ENCODE measurements at regions not wholly inside any gene's neighbourhood (a gene's known extent, or its start where the extent isn't known, plus 50 kb on each side); places are given as distances from the start of the nearest gene placed in this dataset.
"Not testable (repeated sequence)": the region's sequence is repeated elsewhere in the genome, so short reads cannot be mapped to it uniquely, and the experiment has no call there.

- Mint-ChIP-seq H3K27me3 (peaks cover 4% of the 10 kb centered on the region), H3K4me1 (no peaks in the 10 kb centered on the region), H3K9me3 (peaks cover 5% of the 10 kb centered on the region), H3K36me3 (no peaks in the 10 kb centered on the region), H3K27ac (no peak overlapping the region), H3K4me3 (no peak overlapping the region)
These were observed 272.6 kb downstream of the MATN1 start for GRCh38 chr1:30450818-30451233.

DNA sequence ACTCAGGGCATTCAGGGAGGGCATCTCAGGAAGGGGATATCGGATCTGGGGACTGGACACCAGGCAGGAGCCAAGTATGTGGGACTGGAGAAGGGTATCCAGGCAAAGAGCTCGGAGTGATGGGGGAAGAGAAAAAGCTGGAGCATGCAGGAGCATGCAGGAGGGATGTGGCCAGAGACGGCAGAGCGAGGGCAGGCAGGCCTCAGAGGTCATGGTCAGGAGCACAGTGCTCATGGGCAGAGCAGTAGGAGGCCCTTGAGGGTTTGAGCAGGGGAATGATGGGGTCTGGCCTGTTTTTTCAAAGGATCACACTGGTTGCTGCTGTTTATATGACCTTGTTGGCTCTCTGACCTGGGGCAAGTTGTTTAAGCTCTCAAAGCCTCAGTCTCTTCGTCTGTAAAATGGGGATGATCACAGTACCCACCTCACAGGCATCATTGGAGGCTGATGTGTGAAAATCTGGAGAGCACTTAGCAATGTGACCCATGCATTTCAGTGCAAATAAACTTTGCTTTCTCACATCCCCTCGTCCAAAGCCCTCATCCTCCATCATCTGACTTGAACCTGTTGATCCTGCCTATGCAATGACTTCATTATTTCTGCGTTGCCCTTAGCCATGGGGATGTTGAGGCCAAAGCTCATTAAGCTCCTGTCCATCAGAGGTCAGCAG, 273.1 kb downstream of the MATN1 start:
- Mint-ChIP-seq H3K36me3 (no peaks in the 10 kb centered on the region), H3K4me1 (no peaks in the 10 kb centered on the region), H3K27me3 (peaks cover 4% of the 10 kb centered on the region), H3K9me3 (peaks cover 5% of the 10 kb centered on the region), H3K27ac (no peak overlapping the region), H3K4me3 (no peak overlapping the region)

DNA sequence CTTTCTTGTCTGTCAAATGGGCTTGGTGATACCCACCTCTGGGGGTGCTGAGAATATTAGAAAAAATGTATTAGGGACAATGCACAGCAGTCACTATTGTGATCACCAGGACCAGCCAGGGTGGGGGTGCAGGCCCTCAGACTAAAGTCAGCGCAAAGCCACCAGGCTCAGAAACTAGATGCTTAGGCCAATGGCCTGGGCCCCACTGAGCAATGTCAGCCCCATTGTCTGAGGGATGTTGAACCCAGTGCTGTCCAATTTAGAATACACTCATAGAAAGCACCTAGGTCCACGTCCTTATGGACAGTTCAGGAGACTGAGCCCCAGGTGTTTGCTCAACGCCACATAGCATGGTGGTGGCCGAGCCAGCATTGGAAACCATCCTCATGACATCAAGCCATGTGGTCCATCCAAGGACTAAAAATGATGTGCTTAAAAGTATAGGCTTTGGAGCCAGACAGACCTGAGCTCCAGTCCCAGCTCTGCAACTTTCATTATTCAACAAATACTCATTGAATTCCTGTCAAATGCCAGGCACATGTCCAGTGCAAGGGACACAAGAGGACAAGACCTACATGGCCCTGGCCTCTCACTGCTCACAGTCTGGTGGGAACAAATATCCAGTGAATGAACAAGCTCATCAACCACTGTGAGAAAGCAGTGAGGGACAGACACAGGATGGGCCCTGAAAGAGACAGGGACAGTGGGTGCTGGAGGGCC, 273.8 kb downstream of the MATN1 start:
- Mint-ChIP-seq H3K36me3 (no peaks in the 10 kb centered on the region), H3K9me3 (peaks cover 5% of the 10 kb centered on the region), H3K27me3 (peaks cover 4% of the 10 kb centered on the region), H3K4me3 (no peak overlapping the region), H3K27ac (no peak overlapping the region), H3K4me1 (no peaks in the 10 kb centered on the region)

- Mint-ChIP-seq H3K4me1 (no peaks in the 10 kb centered on the region), H3K27ac (no peak overlapping the region), H3K27me3 (peaks cover 4% of the 10 kb centered on the region), H3K9me3 (peaks cover 5% of the 10 kb centered on the region), H3K36me3 (no peaks in the 10 kb centered on the region), H3K4me3 (no peak overlapping the region)
These were observed 274.4 kb downstream of the MATN1 start for GRCh38 chr1:30449003-30449402.

DNA sequence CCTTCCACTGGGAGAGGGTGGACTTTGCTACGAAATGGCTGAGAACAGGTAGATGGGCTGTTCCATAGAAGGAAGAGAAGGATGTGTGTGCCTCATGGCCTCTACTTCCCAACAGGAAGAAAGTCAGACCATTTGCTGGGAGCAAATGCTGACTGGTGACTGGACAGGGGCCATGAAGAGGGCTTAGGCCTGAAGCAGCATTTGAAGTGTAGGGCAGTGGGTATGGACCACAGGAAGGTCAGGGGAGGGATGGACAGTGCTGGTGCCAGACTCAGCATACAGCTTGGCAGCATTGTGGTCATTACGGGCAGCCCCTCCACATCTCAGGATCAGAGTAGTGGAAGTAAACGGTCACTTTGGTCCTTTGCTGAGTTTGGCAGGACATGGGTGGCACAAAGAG, 275.7 kb downstream of the MATN1 start:
- Mint-ChIP-seq H3K4me1 (no peaks in the 10 kb centered on the region), H3K27ac (no peak overlapping the region), H3K36me3 (no peaks in the 10 kb centered on the region), H3K9me3 (no peaks in the 10 kb centered on the region), H3K4me3 (no peak overlapping the region), H3K27me3 (peaks cover 4% of the 10 kb centered on the region)

DNA sequence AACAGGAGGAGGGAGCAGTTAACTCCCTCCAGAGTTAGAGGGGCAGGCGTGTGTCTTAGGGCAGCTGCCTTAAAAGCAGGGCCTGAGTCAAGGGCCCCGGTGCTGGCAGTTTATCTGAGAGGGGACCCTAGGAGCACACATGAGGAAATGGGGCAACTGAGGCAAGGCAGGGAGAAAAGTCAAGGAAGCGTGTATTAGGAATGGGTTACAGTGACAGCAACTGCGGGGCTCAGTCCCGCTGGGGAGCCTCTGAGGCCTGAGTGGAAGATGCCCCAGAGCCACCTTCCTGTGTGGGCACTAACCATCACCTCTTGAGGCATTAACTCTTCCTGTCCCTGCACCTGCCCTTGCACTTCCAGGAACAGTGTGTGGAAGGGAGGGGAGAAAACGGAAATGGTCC, 276.3 kb downstream of the MATN1 start:
- peak overlapping the region; percentile 38 for H3K27ac Mint-ChIP-seq
- H3K27me3 Mint-ChIP-seq: peaks cover 4% of the 10 kb centered on the region
- no peaks in the 10 kb centered on the region for H3K4me1 Mint-ChIP-seq
- no peak overlapping the region for H3K4me3 Mint-ChIP-seq
- H3K36me3 Mint-ChIP-seq: no peaks in the 10 kb centered on the region
- no peaks in the 10 kb centered on the region for H3K9me3 Mint-ChIP-seq

DNA sequence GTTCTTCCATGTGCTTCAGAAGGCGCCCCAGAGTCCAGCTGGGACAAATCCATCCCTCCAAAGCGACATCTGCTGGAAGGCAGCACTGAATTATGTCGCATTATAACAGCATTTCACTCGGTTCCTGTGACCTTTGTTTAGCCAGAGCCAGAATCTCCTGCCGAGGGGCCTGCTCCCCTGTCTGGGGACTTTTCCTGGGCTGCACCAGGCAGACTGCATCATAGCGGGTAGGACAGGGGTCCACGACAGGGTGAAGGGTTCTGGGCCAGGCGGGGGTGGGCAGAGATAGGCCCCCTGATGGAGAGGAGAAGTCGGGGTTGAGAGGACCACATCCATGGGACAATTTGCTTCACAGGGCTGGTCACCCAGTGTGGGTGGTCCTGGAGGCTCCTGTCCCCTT, 276.9 kb downstream of the MATN1 start:
- Mint-ChIP-seq H3K36me3 (no peaks in the 10 kb centered on the region), H3K27me3 (peaks cover 3% of the 10 kb centered on the region), H3K9me3 (no peaks in the 10 kb centered on the region), H3K4me3 (no peak overlapping the region), H3K27ac (no peak overlapping the region), H3K4me1 (no peaks in the 10 kb centered on the region)

- H3K9me3 Mint-ChIP-seq: no peaks in the 10 kb centered on the region
- H3K4me1 Mint-ChIP-seq: no peaks in the 10 kb centered on the region
- H3K27ac Mint-ChIP-seq: no peak overlapping the region
- H3K4me3 Mint-ChIP-seq: no peak overlapping the region
- H3K27me3 Mint-ChIP-seq: peaks cover 3% of the 10 kb centered on the region
- H3K36me3 Mint-ChIP-seq: no peaks in the 10 kb centered on the region
These were observed 277.3 kb downstream of the MATN1 start for GRCh38 chr1:30446095-30446494.

DNA sequence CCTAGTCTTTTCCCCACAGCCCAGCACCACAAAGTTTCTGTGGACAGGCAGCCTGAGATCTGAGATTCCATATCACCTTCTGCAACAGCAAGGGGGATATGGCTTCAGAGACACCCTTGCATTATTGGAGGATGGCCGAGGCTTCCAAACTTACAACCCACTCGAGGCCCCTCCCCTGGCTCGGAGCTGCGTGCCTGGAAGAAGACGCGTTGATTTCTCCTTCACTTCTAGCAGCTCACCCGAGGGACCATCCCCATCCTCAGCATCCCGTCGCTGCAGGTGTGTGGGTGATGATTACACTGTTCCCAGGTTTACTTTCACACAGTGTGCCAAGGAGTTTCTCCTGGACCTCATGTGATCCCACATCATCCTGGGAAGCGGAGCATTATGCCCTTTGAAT, 277.9 kb downstream of the MATN1 start:
- H3K36me3 Mint-ChIP-seq: no peaks in the 10 kb centered on the region
- H3K4me1 Mint-ChIP-seq: no peaks in the 10 kb centered on the region
- H3K27ac Mint-ChIP-seq: no peak overlapping the region
- peaks cover 4% of the 10 kb centered on the region for H3K27me3 Mint-ChIP-seq
- no peak overlapping the region for H3K4me3 Mint-ChIP-seq
- H3K9me3 Mint-ChIP-seq: no peaks in the 10 kb centered on the region

- Mint-ChIP-seq H3K27ac (no peak overlapping the region), H3K4me1 (no peaks in the 10 kb centered on the region), H3K27me3 (peaks cover 4% of the 10 kb centered on the region), H3K36me3 (no peaks in the 10 kb centered on the region), H3K4me3 (no peak overlapping the region), H3K9me3 (no peaks in the 10 kb centered on the region)
These were observed 278.5 kb downstream of the MATN1 start for GRCh38 chr1:30444850-30445249.

DNA sequence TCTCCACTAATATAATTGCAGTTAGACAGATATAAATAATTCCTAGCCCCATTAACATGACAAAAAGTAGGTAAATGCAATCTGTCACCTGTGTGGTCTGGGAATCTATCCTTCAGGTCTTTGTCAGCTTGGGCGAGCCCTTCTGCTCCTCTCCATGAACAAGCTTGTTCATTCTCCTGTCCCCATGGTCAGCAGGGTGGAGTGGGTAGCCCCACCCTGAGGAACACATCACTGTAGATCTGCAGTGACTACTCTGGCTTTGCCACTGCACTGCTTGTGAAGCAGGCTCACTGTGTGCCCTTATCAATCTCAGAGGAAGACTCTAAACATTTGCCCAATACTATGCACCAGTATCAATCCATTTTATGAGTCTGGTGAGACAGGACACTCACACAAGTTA, 279.0 kb downstream of the MATN1 start:
- Mint-ChIP-seq H3K4me1 (no peaks in the 10 kb centered on the region), H3K4me3 (no peak overlapping the region), H3K27me3 (peaks cover 4% of the 10 kb centered on the region), H3K27ac (no peak overlapping the region), H3K36me3 (no peaks in the 10 kb centered on the region), H3K9me3 (no peaks in the 10 kb centered on the region)

DNA sequence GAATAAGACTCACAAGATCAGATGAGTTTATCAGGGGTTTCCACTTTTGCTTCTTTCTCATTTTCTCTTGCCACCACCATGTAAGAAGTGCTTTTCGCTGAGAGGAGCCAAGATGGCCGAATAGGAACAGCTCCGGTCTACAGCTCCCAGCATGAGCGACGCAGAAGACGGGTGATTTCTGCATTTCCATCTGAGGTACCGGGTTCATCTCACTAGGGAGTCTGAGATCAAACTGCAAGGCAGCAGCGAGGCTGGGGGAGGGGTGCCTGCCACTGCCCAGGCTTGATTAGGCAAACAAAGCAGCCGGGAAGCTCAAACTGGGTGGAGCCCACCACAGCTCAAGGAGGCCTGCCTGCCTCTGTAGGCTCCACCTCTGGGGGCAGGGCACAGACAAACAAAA, 285.1 kb downstream of the MATN1 start:
- not testable (repeated sequence) for H3K36me3 Mint-ChIP-seq, H3K9me3 Mint-ChIP-seq, H3K4me3 Mint-ChIP-seq, H3K4me1 Mint-ChIP-seq, H3K27ac Mint-ChIP-seq
- H3K27me3 Mint-ChIP-seq: peaks cover 17% of the 10 kb centered on the region

GRCh38 chr1:30437059-30437576, 286.3 kb downstream of the MATN1 start:
- Mint-ChIP-seq H3K27ac (no peak overlapping the region), H3K4me3 (no peak overlapping the region), H3K9me3 (peaks cover 6% of the 10 kb centered on the region), H3K36me3 (peaks cover 5% of the 10 kb centered on the region), H3K4me1 (no peaks in the 10 kb centered on the region), H3K27me3 (peaks cover 23% of the 10 kb centered on the region)

GRCh38 chr1:30427545-30427944, 295.8 kb downstream of the MATN1 start:
- Mint-ChIP-seq H3K4me3 (no peak overlapping the region), H3K27me3 (peaks cover 34% of the 10 kb centered on the region), H3K27ac (no peak overlapping the region), H3K9me3 (peaks cover 5% of the 10 kb centered on the region), H3K36me3 (peaks cover 2% of the 10 kb centered on the region), H3K4me1 (no peaks in the 10 kb centered on the region)

- Mint-ChIP-seq H3K27ac (no peak overlapping the region), H3K9me3 (peaks cover 5% of the 10 kb centered on the region), H3K4me3 (no peak overlapping the region), H3K36me3 (no peaks in the 10 kb centered on the region), H3K4me1 (no peaks in the 10 kb centered on the region), H3K27me3 (peaks cover 20% of the 10 kb centered on the region)
These were observed 298.3 kb downstream of the MATN1 start for GRCh38 chr1:30425046-30425445.

- peaks cover 11% of the 10 kb centered on the region for H3K27me3 Mint-ChIP-seq
- no peaks in the 10 kb centered on the region for H3K4me1 Mint-ChIP-seq
- H3K9me3 Mint-ChIP-seq: peaks cover 5% of the 10 kb centered on the region
- no peak overlapping the region for H3K4me3 Mint-ChIP-seq
- no peaks in the 10 kb centered on the region for H3K36me3 Mint-ChIP-seq
- H3K27ac Mint-ChIP-seq: no peak overlapping the region
These were observed 299.8 kb downstream of the MATN1 start for GRCh38 chr1:30423570-30423969.
